ENCODE measurements at regions not wholly inside any gene's neighbourhood (a gene's known extent, or its start where the extent isn't known, plus 50 kb on each side); places are given as distances from the start of the nearest gene placed in this dataset.
"Not testable (repeated sequence)": the region's sequence is repeated elsewhere in the genome, so short reads cannot be mapped to it uniquely, and the experiment has no call there.

DNA sequence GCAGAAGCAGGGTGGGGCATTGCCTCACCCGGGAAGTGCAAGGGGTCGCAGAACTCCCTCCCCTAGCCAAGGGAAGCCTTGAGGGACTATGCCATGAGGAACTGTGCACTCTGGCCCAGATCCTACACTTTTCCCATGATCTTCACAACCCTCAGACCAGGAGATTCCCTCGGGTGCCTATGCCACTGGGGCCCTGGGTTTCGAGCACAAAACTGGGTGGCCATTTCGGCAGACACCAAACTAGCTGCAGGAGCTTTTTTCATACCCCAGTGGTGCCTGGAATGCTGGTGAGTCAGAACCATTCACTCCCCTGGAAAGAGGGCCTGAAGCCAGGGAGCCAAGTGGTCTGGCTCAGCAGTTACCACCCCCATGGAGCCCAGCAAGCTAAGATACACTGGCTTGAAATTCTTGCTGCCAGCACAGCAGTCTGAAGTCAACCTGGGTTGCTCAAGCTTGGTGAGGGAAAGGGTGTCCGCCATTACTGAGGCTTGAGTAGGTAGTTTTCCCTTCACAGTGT, 573.7 kb upstream of the ANO3 start:
- no peak for DNase-seq (ENCODE audit: low read depth in 2 of 2)

- DNase-seq (ENCODE audit: low read depth in 2 of 2), result no peak
Observed at GRCh38 chr11:25766332-25767015, 565.5 kb upstream of the ANO3 start.

DNA sequence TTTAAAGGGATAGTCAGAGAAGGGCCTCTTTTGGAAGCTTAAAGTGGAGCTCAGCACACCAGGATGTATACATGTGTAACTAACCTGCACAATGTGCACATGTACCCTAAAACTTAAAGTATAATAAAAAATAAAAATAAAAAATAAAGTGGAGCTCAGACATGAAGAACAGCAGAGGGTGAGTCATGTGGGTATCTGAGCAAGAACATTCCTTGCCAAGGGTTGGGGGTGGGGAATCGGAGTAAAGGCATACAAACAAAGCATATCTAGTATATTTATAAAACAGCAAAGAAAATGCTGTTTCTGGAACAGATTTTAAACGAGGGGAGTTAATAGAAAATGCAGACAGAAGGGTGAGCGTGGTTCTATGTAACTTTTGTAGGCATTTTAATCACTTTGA, 562.6 kb upstream of the ANO3 start:
- DNase-seq (ENCODE audit: low read depth in 2 of 2), result no peak

DNA sequence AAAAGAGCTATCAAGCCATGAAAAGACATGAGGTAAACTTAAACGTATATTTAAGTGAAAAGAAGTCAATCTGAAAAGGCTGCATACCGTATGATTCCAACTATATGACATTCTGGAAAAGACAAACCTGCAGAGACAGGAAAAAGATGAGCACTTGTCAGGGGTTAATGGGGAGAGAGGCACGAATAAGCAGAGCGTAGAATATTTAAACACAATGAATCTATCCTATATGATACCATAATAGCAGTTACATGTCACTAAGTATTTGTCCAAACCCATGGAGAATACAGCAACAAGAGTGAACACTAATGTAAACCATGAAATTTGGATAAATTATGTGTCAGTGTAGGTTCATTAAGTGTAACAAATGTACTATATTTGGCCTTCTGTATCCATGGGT, 560.3 kb upstream of the ANO3 start:
- DNase-seq (ENCODE audit: low read depth in 2 of 2), result no peak

DNA sequence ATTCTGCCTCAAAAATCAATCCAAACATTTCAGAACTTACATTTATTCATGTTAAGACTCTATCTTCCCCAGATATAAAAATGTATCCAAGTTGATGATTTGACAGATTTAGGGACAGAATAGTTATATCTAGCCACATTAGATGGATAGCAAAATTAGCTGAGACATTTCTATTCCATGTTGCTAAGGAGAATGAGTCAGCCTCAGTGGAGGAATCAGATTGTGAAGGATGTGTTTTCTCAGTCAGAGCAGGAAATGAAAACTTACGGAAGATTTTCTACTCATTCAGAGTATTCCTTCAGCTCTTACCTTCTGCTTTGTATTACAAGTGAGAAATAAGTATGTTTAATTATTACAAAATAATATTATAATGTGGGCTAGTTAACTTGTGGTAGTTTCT, 556.3 kb upstream of the ANO3 start:
- no peak for DNase-seq (ENCODE audit: low read depth in 2 of 2)

DNA sequence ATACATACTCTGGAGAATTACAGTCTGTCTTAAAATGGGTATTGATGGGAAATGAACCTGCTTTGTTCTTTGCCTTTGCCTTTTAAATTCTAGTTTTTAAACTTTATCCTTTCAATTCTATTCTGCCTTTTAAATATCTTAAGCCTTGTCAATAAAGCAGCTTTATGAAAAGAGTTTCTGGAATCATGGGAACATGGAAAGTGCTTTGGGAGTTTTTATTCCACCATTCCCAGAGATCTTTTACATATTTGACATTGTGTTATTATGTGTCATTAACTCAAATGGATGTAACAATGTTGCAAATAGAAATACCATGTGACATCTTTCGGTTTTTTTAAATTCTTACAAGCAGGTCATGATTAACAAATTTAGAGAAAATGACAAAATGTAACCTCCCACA, 555.7 kb upstream of the ANO3 start:
- DNase-seq (ENCODE audit: low read depth in 2 of 2), result no peak

GRCh38 chr11:25777343-25777742, 554.6 kb upstream of the ANO3 start:
- no peak for DNase-seq (ENCODE audit: low read depth in 2 of 2)

GRCh38 chr11:25779033-25779432, 552.9 kb upstream of the ANO3 start:
- no peak for DNase-seq (ENCODE audit: low read depth in 2 of 2)

GRCh38 chr11:25787416-25787815, 544.5 kb upstream of the ANO3 start:
- no peak for DNase-seq (ENCODE audit: low read depth in 2 of 2)

DNA sequence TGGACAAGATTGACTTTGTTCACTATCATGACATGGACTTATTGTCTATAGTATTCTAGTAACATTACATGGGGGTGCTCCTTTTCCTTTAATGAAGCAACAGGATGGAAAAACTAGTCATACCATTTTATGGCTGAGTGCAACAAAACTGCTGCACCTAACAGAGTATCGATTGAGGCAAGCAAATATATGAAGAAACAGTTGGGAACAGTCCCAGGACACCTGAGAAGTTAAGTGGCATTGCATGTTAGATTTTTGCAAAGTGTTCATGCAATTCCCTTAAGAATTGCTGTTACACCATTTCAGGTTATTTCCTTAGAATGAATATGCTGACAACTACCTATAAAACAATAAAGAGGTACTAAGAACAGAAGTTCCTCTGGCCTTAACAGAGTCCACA, 541.5 kb upstream of the ANO3 start:
- no peak for DNase-seq (ENCODE audit: low read depth in 2 of 2)

DNA sequence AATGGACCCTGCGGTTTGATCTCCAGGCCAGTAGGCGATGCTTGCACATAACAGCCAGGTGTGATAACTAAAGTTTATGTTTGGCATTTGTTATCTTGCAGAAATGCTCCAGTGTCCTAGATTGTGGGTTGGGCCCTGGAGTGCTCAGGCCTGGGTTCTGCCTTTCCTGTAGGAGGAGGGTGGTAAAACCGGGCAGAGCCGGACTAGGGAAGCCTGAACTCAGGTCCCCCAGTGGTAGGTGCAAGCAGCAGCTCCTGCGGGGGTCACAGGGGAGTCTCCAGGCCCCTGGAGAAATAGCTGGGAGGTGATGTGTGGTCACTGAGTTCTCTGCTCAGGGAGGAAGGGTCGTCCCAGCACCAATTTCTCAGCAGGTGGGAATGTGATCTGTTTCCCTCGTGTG, 538.3 kb upstream of the ANO3 start:
- DNase-seq (ENCODE audit: low read depth in 2 of 2), result no peak

DNA sequence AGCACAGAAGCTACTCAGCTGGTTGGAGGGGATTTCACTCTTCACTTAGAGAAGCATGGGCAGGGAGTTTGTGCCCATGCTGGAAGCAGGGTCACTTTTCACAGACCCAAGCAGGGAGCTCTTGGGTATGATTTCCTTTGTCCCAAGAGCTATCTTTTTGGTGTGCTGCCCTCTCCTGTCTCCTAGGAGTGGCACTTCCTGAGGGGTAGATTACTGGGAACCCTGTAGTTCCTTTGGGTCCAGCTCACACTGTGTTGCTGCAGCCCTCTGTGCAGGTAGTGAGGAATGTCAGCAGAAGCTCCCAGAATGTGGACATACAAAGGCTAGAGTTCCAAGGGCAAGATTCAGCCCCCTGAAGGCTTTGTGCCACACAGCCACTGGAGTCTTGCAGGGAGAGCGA, 537.1 kb upstream of the ANO3 start:
- DNase-seq (ENCODE audit: low read depth in 2 of 2), result no peak

- no peak for DNase-seq (ENCODE audit: low read depth in 2 of 2)
Observed at GRCh38 chr11:25816411-25816810, 515.5 kb upstream of the ANO3 start.

- no peak for DNase-seq (ENCODE audit: low read depth in 2 of 2)
Observed at GRCh38 chr11:25824688-25825087, 507.2 kb upstream of the ANO3 start.

- not testable (repeated sequence) for DNase-seq (ENCODE audit: low read depth in 2 of 2)
Observed at GRCh38 chr11:25831485-25831884, 500.4 kb upstream of the ANO3 start.

GRCh38 chr11:25838918-25839625, 492.9 kb upstream of the ANO3 start:
- DNase-seq (ENCODE audit: low read depth in 2 of 2), result no peak

GRCh38 chr11:25844811-25845210, 487.1 kb upstream of the ANO3 start:
- no peak for DNase-seq (ENCODE audit: low read depth in 2 of 2)

GRCh38 chr11:25855916-25856315, 476.0 kb upstream of the ANO3 start:
- DNase-seq (ENCODE audit: low read depth in 2 of 2), result no peak

DNA sequence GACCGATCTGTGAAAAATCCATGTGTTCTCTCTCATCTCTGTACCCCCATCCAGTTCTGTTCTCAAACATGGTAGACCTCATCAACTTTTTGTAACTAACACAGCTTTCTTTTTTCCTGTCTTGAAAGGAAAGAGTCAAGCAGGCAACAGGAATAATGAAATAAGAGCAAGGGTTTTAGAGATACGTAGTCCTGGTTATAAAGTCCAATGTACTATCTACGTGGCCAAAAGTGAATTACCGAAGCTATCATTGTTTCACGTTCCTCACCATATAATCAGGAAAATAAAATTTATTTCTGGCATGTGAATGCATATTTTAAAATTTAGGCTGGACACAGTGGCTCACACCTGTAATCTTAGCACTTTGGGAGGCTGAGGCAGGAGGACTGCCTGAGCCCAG, 472.2 kb upstream of the ANO3 start:
- no peak for DNase-seq (ENCODE audit: low read depth in 2 of 2)

DNA sequence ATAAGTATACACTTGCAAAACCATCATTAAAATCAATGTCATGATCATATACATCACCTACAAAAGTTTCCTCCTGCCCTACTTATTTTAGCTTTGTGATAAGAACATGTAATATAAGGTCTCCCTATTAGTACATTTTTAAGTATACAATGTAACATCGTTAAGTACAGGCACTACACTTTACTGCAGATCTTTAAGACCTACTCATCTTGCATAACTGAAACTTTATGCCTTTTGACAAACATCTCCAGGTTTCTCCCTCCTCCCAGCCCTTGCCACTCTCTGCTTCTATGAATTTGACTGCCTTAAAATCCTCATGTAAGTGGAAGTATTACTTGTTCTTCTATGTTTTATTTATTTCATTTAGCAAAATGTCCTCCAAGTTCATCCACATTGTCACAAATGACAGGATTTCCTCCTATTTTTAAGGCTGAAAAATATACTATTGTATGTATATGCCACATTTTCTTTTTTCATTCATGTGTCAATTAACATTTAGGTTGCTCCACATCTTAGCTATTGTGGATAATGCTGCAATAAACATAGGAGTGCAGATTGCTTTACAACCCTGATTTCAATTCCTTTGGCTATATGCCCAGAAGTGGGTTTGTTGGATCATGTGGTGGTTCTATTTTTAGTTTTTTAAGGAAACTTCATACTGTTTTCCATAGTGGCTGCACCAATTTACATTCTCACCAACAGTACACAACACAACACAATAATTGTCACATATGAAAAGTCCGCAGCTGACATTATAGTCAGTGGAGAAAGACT, 471.1 kb upstream of the ANO3 start:
- no peak for DNase-seq (ENCODE audit: low read depth in 2 of 2)

GRCh38 chr11:25862159-25862558, 469.8 kb upstream of the ANO3 start:
- no peak for DNase-seq (ENCODE audit: low read depth in 2 of 2)

- no peak for DNase-seq (ENCODE audit: low read depth in 2 of 2)
Observed at GRCh38 chr11:25863986-25864385, 467.9 kb upstream of the ANO3 start.
